ENCODE measurements at regions not wholly inside any gene's neighbourhood (a gene's known extent, or its start where the extent isn't known, plus 50 kb on each side); places are given as distances from the start of the nearest gene placed in this dataset.

DNA sequence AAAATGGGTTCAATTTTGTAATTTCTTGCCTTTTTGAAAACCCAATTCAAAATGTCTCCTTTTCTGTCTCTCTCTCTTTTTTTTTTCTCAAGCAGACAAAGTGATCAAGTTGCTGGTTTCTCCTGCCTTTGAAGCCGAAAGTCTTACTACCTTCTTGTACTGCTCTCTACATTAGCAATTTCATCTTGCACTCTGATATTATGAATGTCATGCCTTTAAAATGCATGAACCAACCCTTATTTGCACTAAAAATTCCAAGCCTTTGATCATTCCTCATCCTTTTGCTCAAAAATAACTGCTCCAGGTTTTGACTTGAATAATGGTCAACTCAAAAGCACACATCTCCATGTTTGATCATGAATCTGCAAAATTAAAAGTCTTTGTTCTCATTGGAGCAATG lies 125.2 kb downstream of the CETN3 start:
- DNase-seq (ENCODE audit: low spot score in 2 of 2), result no peak
- TF ChIP-seq CTCF (IDR thresholded peaks at IDR 0.05) (no peak), POLR2A (IDR thresholded peaks at IDR 0.05) (no peak)
- H3K4me3 ChIP-seq (ENCODE audit: low read depth, poor library complexity, severe bottlenecking), result no peak overlapping the region
- 88 to 90% methylated on average over 1 of the region's 1 CpG for WGBS, 2 donors
- intact Hi-C loops (cut with DNase I; ENCODE audit: low total_unique reads), result no loop called here

DNA sequence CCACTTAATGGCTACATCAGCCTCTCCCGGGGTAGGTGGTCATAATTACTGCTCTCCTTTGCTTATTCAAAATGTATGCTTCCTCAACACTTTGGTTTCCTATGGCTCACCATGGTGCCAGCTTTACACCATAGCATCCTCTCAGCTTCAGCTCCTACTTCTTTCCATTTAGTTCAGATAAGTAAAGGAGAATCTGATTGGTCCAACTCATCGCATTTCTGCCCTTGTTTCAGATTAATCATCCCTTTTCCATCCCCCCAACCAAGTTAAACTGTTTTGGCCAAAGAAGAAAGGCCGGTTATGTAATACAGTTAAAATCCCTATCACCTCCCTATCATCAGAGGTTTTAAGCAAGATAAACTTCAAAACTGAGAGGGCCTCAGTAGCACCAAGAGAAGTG lies 130.5 kb downstream of the CETN3 start:
- TF ChIP-seq POLR2A (IDR thresholded peaks at IDR 0.05) (no peak), CTCF (IDR thresholded peaks at IDR 0.05) (no peak)
- intact Hi-C loops (cut with DNase I; ENCODE audit: low total_unique reads), result no loop called here
- WGBS, 2 donors, result 84 to 91% methylated on average over 3 of the region's 3 CpGs

DNA sequence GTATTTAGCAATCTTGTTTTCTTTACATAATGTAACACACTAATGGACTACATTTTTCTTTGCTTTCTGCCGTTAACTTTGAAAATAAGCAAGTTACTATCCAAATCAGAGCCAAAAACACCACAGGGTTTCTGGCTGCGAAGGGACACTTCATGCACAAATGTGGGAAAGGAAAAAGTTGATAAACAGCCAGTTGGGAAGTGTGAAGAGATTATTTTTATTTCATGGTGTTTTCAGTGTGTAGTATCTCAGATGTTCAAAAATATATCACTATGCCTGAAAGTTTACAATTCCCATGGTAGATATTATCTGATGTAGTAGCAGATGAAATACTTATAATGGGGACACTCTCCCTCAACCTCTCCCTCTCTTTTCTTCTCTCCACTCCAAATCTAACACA lies 135.3 kb downstream of the CETN3 start:
- DNase-seq (ENCODE audit: low spot score in 2 of 2), result no peak
- WGBS, 2 donors, result 32 to 35% methylated on average over 2 of the region's 2 CpGs
- no peak overlapping the region for H3K4me3 ChIP-seq (ENCODE audit: low read depth, poor library complexity, severe bottlenecking)
- intact Hi-C loops (cut with DNase I; ENCODE audit: low total_unique reads), result no loop called here
- TF ChIP-seq CTCF (IDR thresholded peaks at IDR 0.05) (no peak), POLR2A (IDR thresholded peaks at IDR 0.05) (no peak)

More for the DNA sequence above, 130.5 kb downstream of the CETN3 start:
- no peak for DNase-seq (ENCODE audit: low spot score in 2 of 2)
- H3K4me3 ChIP-seq (ENCODE audit: low read depth, poor library complexity, severe bottlenecking), result no peak overlapping the region

DNA sequence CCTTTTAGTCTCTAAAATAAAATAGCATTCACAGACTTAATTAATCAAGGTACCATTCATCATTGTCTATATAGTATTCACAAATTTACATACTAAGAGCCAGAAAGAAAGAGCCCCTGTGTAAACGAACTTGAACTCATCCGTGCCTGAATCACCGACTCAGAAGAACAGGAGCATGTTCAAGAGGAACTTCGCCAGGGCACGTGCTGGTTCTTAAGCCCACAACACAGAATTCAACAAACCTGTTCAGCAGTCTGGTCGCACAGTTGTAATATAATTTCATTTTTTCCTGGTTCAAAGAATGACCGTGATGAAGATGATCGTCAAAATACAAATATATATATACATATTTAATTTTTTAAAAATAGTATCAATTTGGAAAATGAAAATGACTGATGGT lies 141.9 kb downstream of the CETN3 start:
- TF ChIP-seq CTCF (IDR thresholded peaks at IDR 0.05), result no peak
- no peak for DNase-seq (ENCODE audit: low spot score in 2 of 2)
- 77 to 83% methylated on average over 8 of the region's 8 CpGs for WGBS, 2 donors
- intact Hi-C loops (cut with DNase I; ENCODE audit: low total_unique reads), result loop anchor here (10.0 kb wide), 1 partner anchor 1543 kb away; no protein-coding TSS in a partner anchor
- no peak overlapping the region for H3K4me3 ChIP-seq (ENCODE audit: low read depth, poor library complexity, severe bottlenecking)

DNA sequence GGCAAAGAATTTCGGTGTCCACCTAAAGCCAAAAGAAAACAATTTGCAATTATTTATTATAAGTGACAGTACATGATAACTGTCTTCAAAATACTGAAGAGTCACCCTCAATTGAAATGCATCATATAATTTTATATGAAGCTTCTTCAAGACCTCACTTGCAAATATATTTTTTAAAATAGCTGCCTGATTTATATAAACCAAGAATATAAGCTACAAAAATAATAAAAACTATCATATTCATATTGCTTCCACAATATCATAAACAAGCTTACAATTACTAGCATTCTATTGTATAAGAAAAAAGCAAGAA lies 144.1 kb downstream of the CETN3 start:
- DNase-seq (ENCODE audit: low spot score in 2 of 2), result no peak
- intact Hi-C loops (cut with DNase I; ENCODE audit: low total_unique reads), result loop anchor here (10.0 kb wide), 1 partner anchor 1541 kb away; no protein-coding TSS in a partner anchor
- TF ChIP-seq POLR2A (IDR thresholded peaks at IDR 0.05), result no peak
- no peak for TF ChIP-seq CTCF (IDR thresholded peaks at IDR 0.05)
- 4 to 11% methylated on average over 1 of the region's 1 CpG for WGBS, 2 donors
- no peak overlapping the region for H3K4me3 ChIP-seq (ENCODE audit: low read depth, poor library complexity, severe bottlenecking)
